ENCODE measurements at regions not wholly inside any gene's neighbourhood (a gene's known extent, or its start where the extent isn't known, plus 50 kb on each side); places are given as distances from the start of the nearest gene placed in this dataset.

GRCh38 chr1:233448109-233448689 is 120.7 kb downstream of the MAP3K21 start:
- Histone ChIP-seq H3K27me3 (replicated peaks in 1 of 4; ENCODE audit: control extremely low read depth in 1 of 4, control insufficient read depth in 3 of 4, insufficient read depth in 4 of 4, low read length in 3 of 4) (no peaks in the 10 kb centered on the region), H3K4me2 (replicated peaks; ENCODE audit: low read depth, low read length, poor library complexity, severe bottlenecking) (no peak overlapping the region), H3K36me3 (replicated peaks in 1 of 2; ENCODE audit: control extremely low read depth in 1 of 2, control insufficient read depth in 1 of 2, extremely low read depth in 1 of 2, insufficient read depth in 2 of 2, low read length in 1 of 2) (no peaks in the 10 kb centered on the region), H3K79me2 (ENCODE audit: control insufficient read depth, insufficient read depth, low read length) (no peaks in the 10 kb centered on the region), H4K20me1 (ENCODE audit: control insufficient read depth, insufficient read depth, low read length, poor library complexity, severe bottlenecking) (no peaks in the 10 kb centered on the region), H3K27ac (ENCODE audit: low read length in 2 of 2) (no peak overlapping the region), H2AFZ (ENCODE audit: insufficient read depth, low read depth, low read length, poor library complexity, severe bottlenecking) (no peak overlapping the region), H3K4me1 (ENCODE audit: control insufficient read depth in 2 of 2, insufficient read depth in 2 of 2, low read length in 2 of 2) (no peaks in the 10 kb centered on the region), H3K4me3 (ENCODE audit: control extremely low read depth in 1 of 5, extremely low read depth in 1 of 5, insufficient read depth in 1 of 5, low read depth in 2 of 5, low read length in 4 of 5) (no peak overlapping the region), H3K9ac (ENCODE audit: low read length) (no peak overlapping the region), H3K9me3 (ENCODE audit: control extremely low read depth in 1 of 3, control insufficient read depth in 2 of 3, insufficient read depth in 1 of 3, low read length in 2 of 3) (peaks cover 0 to 7% (median 0%) of the 10 kb centered on the region in 3 donors)
- no peaks in the 10 kb centered on the region for H3K27me3 Mint-ChIP-seq
- ATAC-seq (ENCODE audit: low read depth) (no peak), DNase-seq (no peak)
- ChIA-PET CTCF (no interaction called here), POLR2A (no interaction called here)
- intact Hi-C loops (cut with micrococcal nuclease), result no loop called here
- TF ChIP-seq CTCF (IDR thresholded peaks at IDR 0.05) (no peak), EZH2 (IDR thresholded peaks at IDR 0.05; ENCODE audit: borderline replicate concordance, insufficient read depth, low read depth, low read length, poor library complexity, severe bottlenecking) (no peak)
- H3K4me1 Mint-ChIP-seq, result no peaks in the 10 kb centered on the region
- H3K4me3 Mint-ChIP-seq, result no peak overlapping the region
- 80% methylated on average over 1 of the region's 4 CpGs for WGBS (ENCODE audit: insufficient coverage)
- no peak overlapping the region for H3K27ac Mint-ChIP-seq
- no peaks in the 10 kb centered on the region for H3K9me3 Mint-ChIP-seq (ENCODE audit: insufficient read depth)

GRCh38 chr1:233452724-233453123 is 125.2 kb downstream of the MAP3K21 start:
- Mint-ChIP-seq H3K9me3 (ENCODE audit: insufficient read depth) (no peaks in the 10 kb centered on the region), H3K4me1 (no peaks in the 10 kb centered on the region), H3K27me3 (no peaks in the 10 kb centered on the region), H3K27ac (no peak overlapping the region), H3K4me3 (no peak overlapping the region)
- no peak overlapping the region for H3K9ac ChIP-seq (ENCODE audit: low read length)
- no peaks in the 10 kb centered on the region for H3K27me3 ChIP-seq (replicated peaks in 1 of 4; ENCODE audit: control extremely low read depth in 1 of 4, control insufficient read depth in 3 of 4, insufficient read depth in 4 of 4, low read length in 3 of 4)
- ChIA-PET POLR2A (no interaction called here), CTCF (no interaction called here)
- H3K9me3 ChIP-seq (ENCODE audit: control extremely low read depth in 1 of 3, control insufficient read depth in 2 of 3, insufficient read depth in 1 of 3, low read length in 2 of 3), result no peaks in the 10 kb centered on the region
- H4K20me1 ChIP-seq (ENCODE audit: control insufficient read depth, insufficient read depth, low read length, poor library complexity, severe bottlenecking), result no peaks in the 10 kb centered on the region
- H3K27ac ChIP-seq (ENCODE audit: low read length in 2 of 2), result no peak overlapping the region
- no peaks in the 10 kb centered on the region for H3K36me3 ChIP-seq (replicated peaks in 1 of 2; ENCODE audit: control extremely low read depth in 1 of 2, control insufficient read depth in 1 of 2, extremely low read depth in 1 of 2, insufficient read depth in 2 of 2, low read length in 1 of 2)
- intact Hi-C loops (cut with micrococcal nuclease), result no loop called here
- H2AFZ ChIP-seq (ENCODE audit: insufficient read depth, low read depth, low read length, poor library complexity, severe bottlenecking), result no peak overlapping the region
- no peaks in the 10 kb centered on the region for H3K4me1 ChIP-seq (ENCODE audit: control insufficient read depth in 2 of 2, insufficient read depth in 2 of 2, low read length in 2 of 2)
- DNase-seq (no peak), ATAC-seq (ENCODE audit: low read depth) (no peak)
- H3K79me2 ChIP-seq (ENCODE audit: control insufficient read depth, insufficient read depth, low read length), result no peaks in the 10 kb centered on the region
- no CpG with 5 or more reads among the region's 1 CpG for WGBS (ENCODE audit: insufficient coverage)
- no peak for TF ChIP-seq EZH2 (IDR thresholded peaks at IDR 0.05; ENCODE audit: borderline replicate concordance, insufficient read depth, low read depth, low read length, poor library complexity, severe bottlenecking)
- TF ChIP-seq CTCF (IDR thresholded peaks at IDR 0.05), result no peak
- no peak overlapping the region for H3K4me3 ChIP-seq (ENCODE audit: control extremely low read depth in 1 of 5, extremely low read depth in 1 of 5, insufficient read depth in 1 of 5, low read depth in 2 of 5, low read length in 4 of 5)
- no peak overlapping the region for H3K4me2 ChIP-seq (replicated peaks; ENCODE audit: low read depth, low read length, poor library complexity, severe bottlenecking)
